ENCODE measurements at regions not wholly inside any gene's neighbourhood (a gene's known extent, or its start where the extent isn't known, plus 50 kb on each side); places are given as distances from the start of the nearest gene placed in this dataset.

- Histone ChIP-seq H3K9me3 (peaks cover 0 to 5% (median 0%) of the 10 kb centered on the region in 12 donors), H3K36me3 (no peaks in the 10 kb centered on the region), H3K4me3 (no peak overlapping the region), H3K4me1 (no peaks in the 10 kb centered on the region), H3K27me3 (no peaks in the 10 kb centered on the region), H3K27ac (no peak overlapping the region)
- DNase-seq (no peak), ATAC-seq (no peak)
- intact Hi-C loops (cut with DNase I) = no loop called here
- 80 to 91% (median 84%) methylated on average over 1 of the region's 1 CpG for WGBS, 4 donors
- TF ChIP-seq POLR2A (IDR thresholded peaks at IDR 0.05) (no peak), CTCF (IDR thresholded peaks at IDR 0.05) (no peak)
Measured at GRCh38 chr3:5344707-5345106, 157.2 kb downstream of the EDEM1 start.

GRCh38 chr3:5347486-5347885 is 160.0 kb downstream of the EDEM1 start:
- H3K9me3 ChIP-seq = peaks cover 0 to 5% (median 0%) of the 10 kb centered on the region in 12 donors
- H3K27ac ChIP-seq = no peak overlapping the region
- ATAC-seq (no peak), DNase-seq (no peak)
- intact Hi-C loops (cut with DNase I) = no loop called here
- H3K36me3 ChIP-seq = no peaks in the 10 kb centered on the region
- peaks cover 0 to 6% (median 0%) of the 10 kb centered on the region in 9 donors for H3K27me3 ChIP-seq
- no peaks in the 10 kb centered on the region for H3K4me1 ChIP-seq
- no peak overlapping the region for H3K4me3 ChIP-seq
- TF ChIP-seq POLR2A (IDR thresholded peaks at IDR 0.05) = no peak
- TF ChIP-seq CTCF (IDR thresholded peaks at IDR 0.05) = no peak

GRCh38 chr3:5348229-5348902 is 160.9 kb downstream of the EDEM1 start:
- no peak overlapping the region for H3K4me3 ChIP-seq
- H3K9me3 ChIP-seq = peaks cover 0 to 5% (median 0%) of the 10 kb centered on the region in 12 donors
- no peak for ATAC-seq
- no peak overlapping the region for H3K27ac ChIP-seq
- 68 to 79% (median 77%) methylated on average over 5 of the region's 5 CpGs for WGBS, 4 donors
- no peak for TF ChIP-seq CTCF (IDR thresholded peaks at IDR 0.05)
- no peak for TF ChIP-seq POLR2A (IDR thresholded peaks at IDR 0.05)
- DNase-seq = no peak
- H3K36me3 ChIP-seq = no peaks in the 10 kb centered on the region
- no peaks in the 10 kb centered on the region for H3K4me1 ChIP-seq
- intact Hi-C loops (cut with DNase I) = no loop called here
- H3K27me3 ChIP-seq = peaks cover 0 to 6% (median 0%) of the 10 kb centered on the region in 9 donors

GRCh38 chr3:5349343-5349742 is 161.8 kb downstream of the EDEM1 start:
- H3K9me3 ChIP-seq = peaks cover 0 to 5% (median 0%) of the 10 kb centered on the region in 12 donors
- ATAC-seq (no peak), DNase-seq (no peak)
- no peak overlapping the region for H3K4me3 ChIP-seq
- intact Hi-C loops (cut with DNase I) = no loop called here
- no peak for TF ChIP-seq POLR2A (IDR thresholded peaks at IDR 0.05)
- TF ChIP-seq CTCF (IDR thresholded peaks at IDR 0.05) = no peak
- WGBS, 4 donors = 50 to 55% (median 53%) methylated on average over 2 of the region's 2 CpGs
- H3K27me3 ChIP-seq = peaks cover 0 to 6% (median 0%) of the 10 kb centered on the region in 9 donors
- no peaks in the 10 kb centered on the region for H3K4me1 ChIP-seq
- no peaks in the 10 kb centered on the region for H3K36me3 ChIP-seq
- no peak overlapping the region for H3K27ac ChIP-seq
